ENCODE measurements at regions not wholly inside any gene's neighbourhood (a gene's known extent, or its start where the extent isn't known, plus 50 kb on each side); places are given as distances from the start of the nearest gene placed in this dataset.

DNA sequence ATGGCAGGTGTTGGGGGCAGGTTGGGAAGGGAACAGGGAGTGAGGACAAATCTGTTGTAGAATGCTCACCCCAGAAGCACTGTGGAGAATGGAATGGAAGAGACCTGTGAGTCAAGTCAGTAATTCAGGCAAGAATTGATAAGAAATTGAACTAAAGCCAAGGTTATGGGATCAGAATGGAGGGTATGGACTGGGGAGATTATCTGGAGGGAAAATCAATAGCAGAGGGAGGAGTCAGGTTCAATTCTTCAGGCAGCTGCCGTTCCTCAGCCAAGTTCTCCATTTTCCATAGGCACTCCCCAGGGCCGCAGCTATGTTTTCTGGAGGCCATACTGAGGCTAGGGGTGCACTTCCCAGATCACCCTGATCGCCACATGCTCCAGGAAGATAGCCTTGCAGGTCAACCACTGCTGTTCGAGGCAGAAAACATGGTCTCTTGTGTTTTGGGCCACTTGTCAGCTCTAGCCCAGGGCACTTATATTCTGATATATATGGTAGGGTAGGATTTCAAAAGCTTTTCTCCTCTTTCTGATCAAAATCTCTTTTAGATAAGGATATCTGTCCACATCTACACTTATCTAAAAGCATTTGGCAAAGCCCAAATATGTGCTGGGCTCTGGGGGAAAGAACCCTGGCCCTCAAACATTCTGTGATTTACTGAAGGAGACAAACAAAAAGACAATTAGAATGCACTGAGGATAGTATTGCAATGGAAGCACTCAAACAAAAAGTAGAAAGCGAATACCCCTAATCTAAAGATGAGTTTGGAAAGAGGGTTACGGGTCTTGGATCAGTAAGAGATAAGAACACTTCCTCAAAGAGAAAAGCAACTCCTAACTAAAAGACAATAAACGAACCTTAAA is 92.3 kb downstream of the TMEM212 start:
- Histone ChIP-seq H3K4ac (replicated peaks; ENCODE audit: insufficient read length, low read depth, low read length) (no peak overlapping the region), H4K5ac (ENCODE audit: insufficient read length, low read depth, low read length) (no peak overlapping the region), H2BK12ac (ENCODE audit: low read depth, low read length) (no peak overlapping the region), H3K36me3 (ENCODE audit: control insufficient read depth in 2 of 4, insufficient read depth in 4 of 4, low read length in 3 of 4) (no peaks in the 10 kb centered on the region), H2BK15ac (ENCODE audit: low read length) (no peak overlapping the region), H4K91ac (replicated peaks; ENCODE audit: insufficient read length, low read length) (no peak overlapping the region), H3K4me3 (ENCODE audit: extremely low read depth in 1 of 4, insufficient read depth in 2 of 4, low read depth in 3 of 4, low read length in 4 of 4) (no peak overlapping the region), H3K27me3 (replicated peaks in 1 of 4; ENCODE audit: control insufficient read depth in 3 of 4, extremely low read depth in 1 of 4, insufficient read depth in 3 of 4, low read length in 3 of 4) (no peaks in the 10 kb centered on the region), H2AFZ (ENCODE audit: low read length) (peak overlapping the region; percentile 43; the same call in 1 of the 2 replicates), H3K9me3 (ENCODE audit: insufficient read depth in 2 of 2, low read depth in 1 of 2, low read length in 1 of 2) (no peaks in the 10 kb centered on the region), H3K79me1 (ENCODE audit: low read depth, low read length) (no peaks in the 10 kb centered on the region), H3K79me2 (ENCODE audit: control insufficient read depth in 1 of 2, insufficient read depth in 2 of 2, low read length in 2 of 2) (no peaks in the 10 kb centered on the region), H3K18ac (ENCODE audit: extremely low read depth, low read length) (no peak overlapping the region), H3K23me2 (ENCODE audit: low read depth, low read length) (no peaks in the 10 kb centered on the region), H2BK20ac (ENCODE audit: low read length) (no peak overlapping the region), H2AK5ac (ENCODE audit: low read depth, low read length) (no peak overlapping the region), H4K20me1 (replicated peaks in 1 of 2; ENCODE audit: control insufficient read depth in 1 of 2, insufficient read depth in 2 of 2, low read length in 2 of 2) (no peaks in the 10 kb centered on the region), H3K4me1 (replicated peaks in 1 of 4; ENCODE audit: control insufficient read depth in 3 of 4, insufficient read depth in 4 of 4, low read length in 3 of 4) (no peaks in the 10 kb centered on the region; a peak in 1 of 7 replicates), H3K9ac (replicated peaks in 1 of 4; ENCODE audit: extremely low read depth in 1 of 4, low read depth in 3 of 4, low read length in 3 of 4) (no peak overlapping the region), H3K23ac (ENCODE audit: insufficient read length) (no peak overlapping the region), H2BK5ac (ENCODE audit: low read depth, low read length) (no peak overlapping the region), H3K27ac (ENCODE audit: low read depth, low read length) (no peak overlapping the region), H4K8ac (ENCODE audit: extremely low read depth, insufficient read depth, low read length) (no peak overlapping the region), H2BK120ac (replicated peaks; ENCODE audit: low read depth, low read length) (no peak overlapping the region), H3K14ac (ENCODE audit: insufficient read length) (no peak overlapping the region), H3K56ac (replicated peaks; ENCODE audit: insufficient read length, low read depth, low read length) (no peak overlapping the region), H3K4me2 (ENCODE audit: insufficient read depth in 1 of 2, low read depth in 2 of 2, low read length in 2 of 2) (no peak overlapping the region)
- DNase-seq (ENCODE audit: low read depth in 1 of 2, low spot score in 2 of 2) (no peak), FAIRE-seq (no peak)
- ChIA-PET POLR2A (ENCODE audit: partially characterized antibody) (no interaction called here), CTCF (ENCODE audit: partially characterized antibody) (interaction anchor here (1.0 to 1.1 kb wide), 2 partner anchors 103 to 106 kb away, joined by 3 to 4 read pairs; no protein-coding TSS in a partner anchor)
- WGBS, 2 experiments (ENCODE audit: extremely low coverage in 1 of 2, insufficient coverage in 1 of 2, insufficient read length in 1 of 2, insufficient replicate concordance in 2 of 2, low coverage in 1 of 2, low lambda C conversion rate in 2 of 2, missing lambda C conversion rate in 1 of 2): 84% methylated on average over 7 of the region's 7 CpGs; no CpG with 5 or more reads in 1 of the 2 experiments

Measured in H1 (cell line).